ENCODE measurements at regions not wholly inside any gene's neighbourhood (a gene's known extent, or its start where the extent isn't known, plus 50 kb on each side); places are given as distances from the start of the nearest gene placed in this dataset.

- TF ChIP-seq CTCF (conservative IDR thresholded peaks at IDR 0.05; ENCODE audit: low read depth, low read length), result no peak
- no peak for TF ChIP-seq CHD1 (IDR thresholded peaks at IDR 0.05; ENCODE audit: low read depth, low read length)
Observed at GRCh38 chr2:77922567-77922966, 400.4 kb upstream of the LRRTM4 start.

Data from IMR-90 (cell line).